ENCODE measurements at regions not wholly inside any gene's neighbourhood (a gene's known extent, or its start where the extent isn't known, plus 50 kb on each side); places are given as distances from the start of the nearest gene placed in this dataset.
"Not testable (repeated sequence)": the region's sequence is repeated elsewhere in the genome, so short reads cannot be mapped to it uniquely, and the experiment has no call there.

DNA sequence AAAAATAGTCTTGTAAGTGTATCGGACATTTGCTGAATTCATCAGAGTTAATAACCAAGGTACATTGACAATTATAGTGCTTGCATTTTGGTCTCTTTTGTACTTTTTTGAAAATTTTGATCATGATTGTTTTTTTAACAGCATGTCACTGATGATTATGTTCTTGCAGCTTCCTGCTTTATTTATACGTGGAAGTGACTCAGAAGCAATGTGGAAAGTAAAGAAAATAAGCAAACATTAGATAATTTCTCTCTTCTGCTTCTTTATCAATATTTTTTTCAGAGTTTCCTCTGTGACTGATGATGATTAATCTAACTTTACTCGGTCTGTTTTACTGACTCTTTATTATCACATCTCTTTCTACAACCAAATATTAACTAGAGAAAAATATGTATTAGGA is 1351.9 kb downstream of the REEP3 start:
- Mint-ChIP-seq H3K27ac (no peak overlapping the region), H3K27me3 (ENCODE audit: low read depth, poor library complexity) (no peaks in the 10 kb centered on the region), H3K36me3 (ENCODE audit: low read depth) (no peaks in the 10 kb centered on the region), H3K4me3 (no peak overlapping the region), H3K9me3 (no peaks in the 10 kb centered on the region), H3K4me1 (no peaks in the 10 kb centered on the region)
- no peak for DNase-seq
- TF ChIP-seq, protein P1, sequence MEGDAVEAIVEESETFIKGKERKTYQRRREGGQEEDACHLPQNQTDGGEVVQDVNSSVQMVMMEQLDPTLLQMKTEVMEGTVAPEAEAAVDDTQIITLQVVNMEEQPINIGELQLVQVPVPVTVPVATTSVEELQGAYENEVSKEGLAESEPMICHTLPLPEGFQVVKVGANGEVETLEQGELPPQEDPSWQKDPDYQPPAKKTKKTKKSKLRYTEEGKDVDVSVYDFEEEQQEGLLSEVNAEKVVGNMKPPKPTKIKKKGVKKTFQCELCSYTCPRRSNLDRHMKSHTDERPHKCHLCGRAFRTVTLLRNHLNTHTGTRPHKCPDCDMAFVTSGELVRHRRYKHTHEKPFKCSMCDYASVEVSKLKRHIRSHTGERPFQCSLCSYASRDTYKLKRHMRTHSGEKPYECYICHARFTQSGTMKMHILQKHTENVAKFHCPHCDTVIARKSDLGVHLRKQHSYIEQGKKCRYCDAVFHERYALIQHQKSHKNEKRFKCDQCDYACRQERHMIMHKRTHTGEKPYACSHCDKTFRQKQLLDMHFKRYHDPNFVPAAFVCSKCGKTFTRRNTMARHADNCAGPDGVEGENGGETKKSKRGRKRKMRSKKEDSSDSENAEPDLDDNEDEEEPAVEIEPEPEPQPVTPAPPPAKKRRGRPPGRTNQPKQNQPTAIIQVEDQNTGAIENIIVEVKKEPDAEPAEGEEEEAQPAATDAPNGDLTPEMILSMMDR (IDR thresholded peaks at IDR 0.05) = no peak

DNA sequence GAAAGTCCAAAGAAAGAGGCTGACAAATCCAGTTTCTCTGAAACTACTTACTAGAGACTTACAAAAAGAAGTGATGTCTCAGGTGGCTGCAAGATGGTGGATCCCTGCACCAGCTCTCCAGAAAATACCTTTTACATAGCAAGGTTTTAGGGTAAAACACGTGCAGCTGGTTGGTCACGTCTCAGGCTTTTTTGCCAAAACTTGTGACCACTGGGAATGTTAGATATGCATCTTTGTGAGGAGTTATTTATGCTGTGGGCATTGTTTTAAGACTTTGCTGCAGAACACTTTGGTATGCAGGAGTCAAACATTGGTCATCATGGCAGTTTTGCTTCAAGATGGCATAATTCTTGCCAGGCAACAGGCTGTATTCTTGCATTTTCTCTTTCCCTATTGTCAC is 1352.8 kb downstream of the REEP3 start:
- no peak for DNase-seq
- no peaks in the 10 kb centered on the region for H3K9me3 Mint-ChIP-seq
- no peaks in the 10 kb centered on the region for H3K27me3 Mint-ChIP-seq (ENCODE audit: low read depth, poor library complexity)
- H3K4me1 Mint-ChIP-seq = no peaks in the 10 kb centered on the region
- H3K4me3 Mint-ChIP-seq = no peak overlapping the region
- TF ChIP-seq, protein P1 (IDR thresholded peaks at IDR 0.05) = no peak
- no peaks in the 10 kb centered on the region for H3K36me3 Mint-ChIP-seq (ENCODE audit: low read depth)
- H3K27ac Mint-ChIP-seq = no peak overlapping the region

DNA sequence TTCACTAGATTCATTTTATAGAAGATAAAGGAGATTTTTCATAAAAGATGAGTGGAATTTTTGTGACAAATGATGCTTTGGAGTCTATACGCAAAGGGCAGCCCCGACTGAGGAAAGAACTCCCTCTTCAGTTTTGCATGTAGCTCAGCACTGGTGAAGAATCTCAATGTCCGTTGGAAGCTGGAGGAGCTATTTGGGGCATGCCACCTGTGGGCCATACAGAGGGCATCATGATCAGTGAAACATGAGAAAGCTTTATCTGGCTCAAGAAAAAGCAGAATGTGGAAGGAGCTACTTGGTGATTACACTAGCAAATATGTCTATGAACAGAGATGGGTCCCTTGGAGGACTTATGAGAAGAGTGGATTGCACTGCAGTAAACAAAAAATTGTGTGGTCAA is 1359.3 kb downstream of the REEP3 start:
- DNase-seq = no peak
- Mint-ChIP-seq H3K27me3 (ENCODE audit: low read depth, poor library complexity) (no peaks in the 10 kb centered on the region), H3K27ac (no peak overlapping the region), H3K9me3 (no peaks in the 10 kb centered on the region), H3K36me3 (ENCODE audit: low read depth) (no peaks in the 10 kb centered on the region), H3K4me1 (no peaks in the 10 kb centered on the region), H3K4me3 (no peak overlapping the region)
- TF ChIP-seq, protein P1 (IDR thresholded peaks at IDR 0.05) = no peak

DNA sequence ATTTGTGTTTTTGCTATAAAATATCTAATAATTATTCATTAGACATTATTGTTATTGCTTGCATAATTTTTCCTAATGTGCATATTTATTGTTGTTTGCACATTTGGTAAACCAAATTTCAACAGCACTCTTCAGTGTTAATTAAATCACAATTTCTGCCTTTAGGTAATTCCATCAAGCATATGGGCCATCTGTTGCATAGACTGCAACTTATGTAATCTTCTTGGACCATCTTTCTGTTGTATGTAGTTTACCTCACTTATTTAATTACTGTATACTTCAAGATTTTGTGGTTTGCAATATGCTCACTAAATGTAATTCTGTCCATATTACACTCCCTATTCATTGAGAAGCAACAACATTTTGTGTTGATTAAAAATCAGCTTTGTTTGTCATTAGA is 1360.1 kb downstream of the REEP3 start:
- H3K9me3 Mint-ChIP-seq = no peaks in the 10 kb centered on the region
- H3K27ac Mint-ChIP-seq = no peak overlapping the region
- TF ChIP-seq, protein P1 (IDR thresholded peaks at IDR 0.05) = no peak
- no peaks in the 10 kb centered on the region for H3K27me3 Mint-ChIP-seq (ENCODE audit: low read depth, poor library complexity)
- no peaks in the 10 kb centered on the region for H3K4me1 Mint-ChIP-seq
- no peaks in the 10 kb centered on the region for H3K36me3 Mint-ChIP-seq (ENCODE audit: low read depth)
- DNase-seq = no peak
- no peak overlapping the region for H3K4me3 Mint-ChIP-seq

DNA sequence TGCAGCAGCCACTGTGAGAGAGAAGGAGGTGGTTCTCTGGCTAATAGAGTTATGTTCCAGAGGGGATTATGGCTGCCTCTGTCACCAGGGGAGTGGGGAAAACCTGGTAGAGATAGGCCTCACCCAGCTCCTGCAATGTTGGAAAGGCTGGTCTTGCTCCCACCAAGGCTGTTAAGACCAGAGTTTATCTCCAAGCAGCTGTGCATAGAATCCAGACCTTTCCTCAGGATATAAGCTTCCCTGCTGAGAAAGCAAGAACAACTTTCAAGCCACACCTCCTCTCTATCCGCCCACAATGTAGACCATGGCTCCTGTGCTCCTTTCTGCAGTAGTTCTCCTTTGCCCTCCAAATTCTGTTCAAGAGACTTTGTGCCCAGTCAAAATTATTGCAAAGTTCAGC is 1375.4 kb downstream of the REEP3 start:
- Mint-ChIP-seq H3K27me3 (ENCODE audit: low read depth, poor library complexity) (peaks cover 7% of the 10 kb centered on the region), H3K4me1 (no peaks in the 10 kb centered on the region)

DNA sequence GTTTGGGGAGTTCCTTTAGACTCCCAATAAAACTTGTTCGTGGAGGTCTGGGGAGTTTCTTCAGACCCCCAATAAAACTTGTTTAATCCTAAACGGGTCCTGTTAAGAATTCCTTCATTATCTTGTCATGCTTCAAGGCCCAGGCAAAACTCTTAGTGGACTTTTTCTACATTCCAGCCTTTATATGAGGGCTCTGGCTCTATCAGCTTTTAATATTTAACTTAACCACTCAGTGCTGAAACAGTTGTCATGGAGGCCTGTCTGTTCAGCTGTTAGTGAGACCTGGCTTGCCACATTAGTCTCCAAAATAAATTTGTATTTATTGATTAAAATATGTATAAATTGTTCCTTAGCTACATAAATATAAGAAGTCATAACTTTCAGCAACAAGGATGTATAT is 1385.1 kb downstream of the REEP3 start:
- not testable (repeated sequence) for DNase-seq; H3K9me3 Mint-ChIP-seq; H3K36me3 Mint-ChIP-seq (ENCODE audit: low read depth); H3K27me3 Mint-ChIP-seq (ENCODE audit: low read depth, poor library complexity); H3K27ac Mint-ChIP-seq; H3K4me1 Mint-ChIP-seq; H3K4me3 Mint-ChIP-seq

More for the DNA sequence above, 1375.4 kb downstream of the REEP3 start:
- DNase-seq = no peak
- Mint-ChIP-seq H3K4me3 (no peak overlapping the region), H3K27ac (no peak overlapping the region), H3K9me3 (peaks cover 21% of the 10 kb centered on the region), H3K36me3 (ENCODE audit: low read depth) (no peaks in the 10 kb centered on the region)
- TF ChIP-seq, protein P1 (IDR thresholded peaks at IDR 0.05) = no peak

DNA sequence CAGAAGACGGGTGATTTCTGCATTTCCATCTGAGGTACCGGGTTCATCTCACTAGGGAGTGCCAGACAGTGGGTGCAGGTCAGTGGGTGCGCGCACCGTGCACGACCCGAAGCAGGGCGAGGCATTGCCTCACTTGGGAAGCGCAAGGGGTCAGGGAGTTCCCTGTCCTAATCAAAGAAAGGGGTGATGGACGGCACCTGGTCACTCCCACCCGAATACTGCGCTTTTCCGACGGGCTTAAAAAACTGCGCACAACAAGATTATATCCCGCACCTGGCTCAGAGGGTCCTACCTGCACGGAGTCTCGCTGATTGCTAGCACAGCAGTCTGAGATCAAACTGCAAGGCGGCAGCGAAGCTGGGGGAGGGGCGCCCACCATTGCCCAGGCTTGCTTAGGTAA is 1403.1 kb downstream of the REEP3 start:
- not testable (repeated sequence) for H3K27me3 Mint-ChIP-seq (ENCODE audit: low read depth, poor library complexity); H3K27ac Mint-ChIP-seq; H3K4me1 Mint-ChIP-seq; H3K36me3 Mint-ChIP-seq (ENCODE audit: low read depth)
- peak; percentile 4 for DNase-seq
- H3K9me3 Mint-ChIP-seq = peaks cover 41% of the 10 kb centered on the region
- peak overlapping the region; percentile 81 for H3K4me3 Mint-ChIP-seq
